ENCODE measurements at regions not wholly inside any gene's neighbourhood (a gene's known extent, or its start where the extent isn't known, plus 50 kb on each side); places are given as distances from the start of the nearest gene placed in this dataset.

DNA sequence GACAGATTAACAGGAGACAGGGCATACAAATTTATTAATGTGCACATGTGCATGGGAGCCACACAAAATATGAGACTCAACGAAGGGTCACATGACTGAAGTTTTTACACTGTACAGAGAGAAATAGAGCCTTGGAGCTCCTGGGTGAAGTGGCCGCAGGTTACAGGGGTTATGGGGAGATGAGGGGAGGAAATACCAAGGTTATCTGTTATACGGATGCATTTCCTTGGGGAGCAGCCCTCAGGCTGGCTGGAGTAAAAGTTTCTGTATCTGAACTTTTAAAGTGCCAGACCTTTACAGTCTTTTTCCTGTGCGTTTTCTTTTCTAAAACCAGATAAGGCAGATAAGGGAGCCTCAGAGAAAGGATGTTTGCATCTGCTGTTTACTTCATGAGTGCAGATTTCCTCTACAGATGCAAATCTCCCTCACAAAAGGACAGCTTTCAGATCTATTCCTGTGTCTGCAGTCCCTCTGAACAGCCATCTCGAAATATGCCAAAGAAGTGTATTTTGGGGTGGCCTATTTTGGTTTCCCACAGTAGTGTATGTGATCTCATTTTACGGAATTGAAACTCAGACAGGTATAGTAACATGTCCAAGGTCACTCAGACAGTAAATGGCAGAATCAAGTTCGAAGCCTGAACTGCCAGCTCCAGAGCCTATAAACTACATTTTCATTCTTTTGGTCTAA is 139.3 kb upstream of the FBXL17 start:
- Histone ChIP-seq H3K9ac (ENCODE audit: low read depth, low read length, poor library complexity, severe bottlenecking) (peak overlapping the region; percentile 41), H3K4me2 (ENCODE audit: low read depth, low read length, poor library complexity, severe bottlenecking) (peak overlapping the region; percentile 71), H3K9me3 (ENCODE audit: insufficient read depth, low read depth, low read length) (no peaks in the 10 kb centered on the region), H3K79me2 (ENCODE audit: insufficient read depth, low read length) (no peaks in the 10 kb centered on the region), H3K4me3 (ENCODE audit: low read length, poor library complexity, severe bottlenecking) (peak overlapping the region; percentile 68), H4K20me1 (ENCODE audit: insufficient read depth, low read length, poor library complexity, severe bottlenecking) (no peaks in the 10 kb centered on the region), H2AFZ (ENCODE audit: low read length) (peak overlapping the region; percentile 67), H3K4me1 (ENCODE audit: insufficient read depth, low read length, poor library complexity, severe bottlenecking) (peaks cover 22% of the 10 kb centered on the region), H3K36me3 (ENCODE audit: insufficient read depth, low read length) (no peaks in the 10 kb centered on the region), H3K27me3 (ENCODE audit: insufficient read depth, low read length, poor library complexity, severe bottlenecking) (no peaks in the 10 kb centered on the region), H3K9me2 (replicated peaks; ENCODE audit: low read depth, low read length) (no peaks in the 10 kb centered on the region), H3F3A (ENCODE audit: low read depth) (peaks cover 4% of the 10 kb centered on the region; the same call in 1 of the 2 replicates)
- TF ChIP-seq, protein P1, sequence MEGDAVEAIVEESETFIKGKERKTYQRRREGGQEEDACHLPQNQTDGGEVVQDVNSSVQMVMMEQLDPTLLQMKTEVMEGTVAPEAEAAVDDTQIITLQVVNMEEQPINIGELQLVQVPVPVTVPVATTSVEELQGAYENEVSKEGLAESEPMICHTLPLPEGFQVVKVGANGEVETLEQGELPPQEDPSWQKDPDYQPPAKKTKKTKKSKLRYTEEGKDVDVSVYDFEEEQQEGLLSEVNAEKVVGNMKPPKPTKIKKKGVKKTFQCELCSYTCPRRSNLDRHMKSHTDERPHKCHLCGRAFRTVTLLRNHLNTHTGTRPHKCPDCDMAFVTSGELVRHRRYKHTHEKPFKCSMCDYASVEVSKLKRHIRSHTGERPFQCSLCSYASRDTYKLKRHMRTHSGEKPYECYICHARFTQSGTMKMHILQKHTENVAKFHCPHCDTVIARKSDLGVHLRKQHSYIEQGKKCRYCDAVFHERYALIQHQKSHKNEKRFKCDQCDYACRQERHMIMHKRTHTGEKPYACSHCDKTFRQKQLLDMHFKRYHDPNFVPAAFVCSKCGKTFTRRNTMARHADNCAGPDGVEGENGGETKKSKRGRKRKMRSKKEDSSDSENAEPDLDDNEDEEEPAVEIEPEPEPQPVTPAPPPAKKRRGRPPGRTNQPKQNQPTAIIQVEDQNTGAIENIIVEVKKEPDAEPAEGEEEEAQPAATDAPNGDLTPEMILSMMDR (conservative IDR thresholded peaks at IDR 0.05; ENCODE audit: low read length): no peak
- TF ChIP-seq EZH2phosphoT487 (IDR thresholded peaks at IDR 0.05; ENCODE audit: borderline replicate concordance): no peak

GRCh38 chr5:108516785-108517184 is 134.9 kb upstream of the FBXL17 start:
- H3K79me2 ChIP-seq (ENCODE audit: insufficient read depth, low read length): no peaks in the 10 kb centered on the region
- TF ChIP-seq, protein P1 (conservative IDR thresholded peaks at IDR 0.05; ENCODE audit: low read length): no peak
- no peak for TF ChIP-seq EZH2phosphoT487 (IDR thresholded peaks at IDR 0.05; ENCODE audit: borderline replicate concordance)
- H2AFZ ChIP-seq (ENCODE audit: low read length): no peak overlapping the region
- peaks cover 4% of the 10 kb centered on the region; the same call in 1 of the 2 replicates for H3F3A ChIP-seq (ENCODE audit: low read depth)
- H3K9ac ChIP-seq (ENCODE audit: low read depth, low read length, poor library complexity, severe bottlenecking): no peak overlapping the region
- H3K36me3 ChIP-seq (ENCODE audit: insufficient read depth, low read length): no peaks in the 10 kb centered on the region
- H3K4me3 ChIP-seq (ENCODE audit: low read length, poor library complexity, severe bottlenecking): no peak overlapping the region
- no peaks in the 10 kb centered on the region for H3K27me3 ChIP-seq (ENCODE audit: insufficient read depth, low read length, poor library complexity, severe bottlenecking)
- no peaks in the 10 kb centered on the region for H3K9me2 ChIP-seq (replicated peaks; ENCODE audit: low read depth, low read length)
- H4K20me1 ChIP-seq (ENCODE audit: insufficient read depth, low read length, poor library complexity, severe bottlenecking): no peaks in the 10 kb centered on the region
- H3K4me1 ChIP-seq (ENCODE audit: insufficient read depth, low read length, poor library complexity, severe bottlenecking): peaks cover 20% of the 10 kb centered on the region
- no peaks in the 10 kb centered on the region for H3K9me3 ChIP-seq (ENCODE audit: insufficient read depth, low read depth, low read length)
- H3K4me2 ChIP-seq (ENCODE audit: low read depth, low read length, poor library complexity, severe bottlenecking): no peak overlapping the region

DNA sequence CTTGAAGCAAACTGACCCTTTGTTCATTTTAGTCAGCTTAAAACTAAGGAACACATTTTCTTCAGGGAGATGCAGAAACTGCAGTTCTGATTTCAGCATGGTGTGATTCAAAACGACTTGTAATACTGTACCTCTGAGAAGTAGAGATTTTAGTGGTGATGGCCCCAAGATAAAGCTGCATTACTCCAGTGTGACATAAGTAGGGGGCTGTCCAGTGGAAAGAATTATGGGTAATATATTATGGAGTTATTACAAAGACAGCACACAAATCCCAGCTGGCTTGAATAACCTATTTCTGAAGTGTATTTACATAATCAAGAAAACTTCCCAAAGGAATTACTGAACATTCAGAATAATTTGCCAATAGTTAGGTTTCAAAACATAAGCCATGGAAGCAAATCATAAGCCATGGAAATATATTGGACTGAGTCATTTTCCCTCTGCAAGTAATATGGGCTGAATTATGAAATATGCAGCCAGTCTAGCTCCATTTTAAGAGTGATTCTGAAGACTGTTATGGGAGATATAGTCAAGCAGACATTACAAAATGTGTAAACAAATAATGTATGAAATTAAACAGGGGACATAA is 133.7 kb upstream of the FBXL17 start:
- no peak for TF ChIP-seq EZH2phosphoT487 (IDR thresholded peaks at IDR 0.05; ENCODE audit: borderline replicate concordance)
- TF ChIP-seq, protein P1 (conservative IDR thresholded peaks at IDR 0.05; ENCODE audit: low read length): no peak
- no peaks in the 10 kb centered on the region for H4K20me1 ChIP-seq (ENCODE audit: insufficient read depth, low read length, poor library complexity, severe bottlenecking)
- H3F3A ChIP-seq (ENCODE audit: low read depth): no peaks in the 10 kb centered on the region
- no peaks in the 10 kb centered on the region for H3K9me2 ChIP-seq (replicated peaks; ENCODE audit: low read depth, low read length)
- no peak overlapping the region for H2AFZ ChIP-seq (ENCODE audit: low read length)
- no peak overlapping the region for H3K4me3 ChIP-seq (ENCODE audit: low read length, poor library complexity, severe bottlenecking)
- no peaks in the 10 kb centered on the region for H3K79me2 ChIP-seq (ENCODE audit: insufficient read depth, low read length)
- H3K9ac ChIP-seq (ENCODE audit: low read depth, low read length, poor library complexity, severe bottlenecking): no peak overlapping the region
- H3K36me3 ChIP-seq (ENCODE audit: insufficient read depth, low read length): no peaks in the 10 kb centered on the region
- no peaks in the 10 kb centered on the region for H3K9me3 ChIP-seq (ENCODE audit: insufficient read depth, low read depth, low read length)
- no peak overlapping the region for H3K4me2 ChIP-seq (ENCODE audit: low read depth, low read length, poor library complexity, severe bottlenecking)
- peaks cover 10% of the 10 kb centered on the region for H3K4me1 ChIP-seq (ENCODE audit: insufficient read depth, low read length, poor library complexity, severe bottlenecking)
- no peaks in the 10 kb centered on the region for H3K27me3 ChIP-seq (ENCODE audit: insufficient read depth, low read length, poor library complexity, severe bottlenecking)

Measured in Loucy (cell line).